NT2/D1 (cell line): ENCODE measurements at regions not wholly inside any gene's neighbourhood (a gene's known extent, or its start where the extent isn't known, plus 50 kb on each side); places are given as distances from the start of the nearest gene placed in this dataset.
A peak's percentile ranks its signal among the peaks of the same experiment; 100 is the strongest.

Source experiments
- DNase-seq: peaks from one replicate; pipeline ENCODE4 v3.0.0-alpha.2; 2011; ENCODE audit warnings: low read depth, low spot score
- H3K27me3 ChIP-seq: 2 replicates; pipeline ENCODE4 v1.6.0; 2011; ENCODE audit warnings: mild to moderate bottlenecking; ENCODE audit not compliant: insufficient read length, insufficient read depth
- H3K36me3 ChIP-seq: 2 replicates; pipeline ENCODE4 v1.6.1; 2011; ENCODE audit warnings: mild to moderate bottlenecking, low read length, mixed read lengths; ENCODE audit not compliant: insufficient read depth, insufficient read length
- H3K4me1 ChIP-seq: 2 replicates; pipeline ENCODE4 v1.5.1; 2011; ENCODE audit not compliant: insufficient read depth, insufficient read length
- H3K4me3 ChIP-seq: 2 replicates; pipeline ENCODE4 v1.5.1; 2011; ENCODE audit warnings: low read depth; ENCODE audit not compliant: insufficient read length
- H3K9ac ChIP-seq: 2 replicates; pipeline ENCODE4 v1.6.0; 2011; ENCODE audit warnings: low read depth; ENCODE audit not compliant: insufficient read length
- H3K9me3 ChIP-seq: 2 replicates; pipeline ENCODE4 v1.5.1; 2011; ENCODE audit warnings: mild to moderate bottlenecking, low read length; ENCODE audit not compliant: insufficient read depth
- SUZ12 ChIP-seq: IDR thresholded peaks from 2 replicates; pipeline ENCODE4 v1.6.1; 2011; ENCODE audit not compliant: insufficient read length, insufficient read depth; ENCODE audit errors: extremely low read depth
- YY1 ChIP-seq: IDR thresholded peaks from 2 replicates; pipeline ENCODE4 v1.6.1; 2011; ENCODE audit not compliant: insufficient read length, insufficient read depth
- ZNF274 ChIP-seq: IDR thresholded peaks from 2 replicates; pipeline ENCODE4 v1.6.1; 2011; ENCODE audit warnings: mild to moderate bottlenecking, low read depth, low read length

DNA sequence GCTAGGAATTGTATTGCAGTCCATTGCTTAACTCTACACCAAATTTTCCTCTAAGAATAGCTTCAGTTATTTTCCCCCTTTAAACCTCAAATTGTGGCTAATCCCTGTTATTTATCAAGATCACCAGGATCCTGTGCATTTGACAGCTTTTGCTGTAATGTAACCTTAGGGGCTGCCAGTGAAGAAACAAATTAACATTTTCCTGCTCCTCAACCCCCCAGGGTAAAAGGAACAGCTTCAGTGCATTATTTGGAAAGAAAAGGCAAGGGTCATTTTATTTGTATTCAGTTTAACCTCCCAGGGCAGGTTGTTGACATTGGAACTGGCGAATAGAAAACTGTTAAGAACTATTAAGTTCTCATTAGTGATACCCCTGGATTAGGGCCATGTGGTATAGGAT is 57.0 kb downstream of the PCDH20 start:
- TF ChIP-seq SUZ12 (no peak), ZNF274 (no peak), YY1 (no peak)
- Histone ChIP-seq H3K4me1 (no peaks in the 10 kb centered on the region), H3K27me3 (no peaks in the 10 kb centered on the region), H3K9ac (no peak overlapping the region), H3K36me3 (no peaks in the 10 kb centered on the region), H3K4me3 (no peak overlapping the region), H3K9me3 (no peaks in the 10 kb centered on the region)
- DNase-seq: no peak

DNA sequence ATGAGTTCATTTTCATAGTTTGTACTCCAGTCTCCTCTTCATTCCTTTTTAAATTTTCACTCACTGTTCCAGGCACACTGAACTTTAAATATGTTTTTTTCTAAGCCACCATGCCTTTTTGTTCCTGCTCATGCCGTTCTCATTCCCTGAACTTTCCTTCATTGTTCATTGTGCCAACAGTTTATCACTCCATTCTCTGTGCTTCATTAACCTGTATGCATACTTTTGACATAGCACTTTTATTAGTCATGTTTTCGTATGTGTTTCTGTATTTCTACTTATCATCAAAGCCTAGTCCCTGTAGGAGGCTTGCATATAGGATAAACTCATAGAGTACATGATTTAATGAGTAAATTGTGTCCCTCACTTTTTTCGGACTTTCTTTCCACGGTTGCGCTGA is 65.3 kb downstream of the PCDH20 start:
- no peak for TF ChIP-seq SUZ12
- TF ChIP-seq ZNF274: no peak
- TF ChIP-seq YY1: no peak
- H3K9me3 ChIP-seq: no peaks in the 10 kb centered on the region
- H3K36me3 ChIP-seq: no peaks in the 10 kb centered on the region
- no peaks in the 10 kb centered on the region for H3K27me3 ChIP-seq
- no peak overlapping the region for H3K9ac ChIP-seq
- no peaks in the 10 kb centered on the region for H3K4me1 ChIP-seq
- H3K4me3 ChIP-seq: no peak overlapping the region
- no peak for DNase-seq

DNA sequence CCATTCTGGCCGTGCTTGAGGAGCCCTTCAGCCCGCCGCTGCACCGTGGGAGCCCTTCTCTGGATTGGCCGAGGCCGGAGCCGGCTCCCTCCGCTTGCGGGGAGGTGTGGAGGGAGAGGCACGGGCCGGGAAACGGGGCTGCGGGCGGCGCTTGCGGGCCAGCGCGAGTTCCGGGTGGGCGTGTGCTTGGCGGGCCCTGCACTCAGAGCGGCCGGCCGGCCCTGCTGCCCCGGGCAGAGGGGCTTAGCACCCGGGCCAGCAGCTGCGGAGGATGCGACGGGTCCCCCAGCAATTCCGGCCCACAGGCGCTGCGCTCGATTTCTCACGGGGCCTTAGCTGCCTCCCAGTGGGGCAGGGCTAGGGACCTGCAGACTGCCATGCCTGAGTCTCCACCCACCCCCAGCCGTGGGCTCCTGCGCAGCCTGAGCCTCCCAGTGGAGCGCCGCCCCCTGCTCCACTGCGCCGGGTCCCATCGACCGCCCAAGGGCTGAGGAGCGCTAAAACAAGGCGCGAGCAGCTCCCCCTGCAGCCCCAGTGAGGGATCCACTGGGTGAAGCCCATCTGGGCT is 76.5 kb downstream of the PCDH20 start:
- no peak for TF ChIP-seq ZNF274
- no peak for TF ChIP-seq YY1
- no peak for TF ChIP-seq SUZ12
- Histone ChIP-seq H3K4me3 (no peak overlapping the region), H3K36me3 (no peaks in the 10 kb centered on the region), H3K4me1 (no peaks in the 10 kb centered on the region), H3K27me3 (no peaks in the 10 kb centered on the region), H3K9ac (no peak overlapping the region), H3K9me3 (no peaks in the 10 kb centered on the region)
- no peak for DNase-seq

DNA sequence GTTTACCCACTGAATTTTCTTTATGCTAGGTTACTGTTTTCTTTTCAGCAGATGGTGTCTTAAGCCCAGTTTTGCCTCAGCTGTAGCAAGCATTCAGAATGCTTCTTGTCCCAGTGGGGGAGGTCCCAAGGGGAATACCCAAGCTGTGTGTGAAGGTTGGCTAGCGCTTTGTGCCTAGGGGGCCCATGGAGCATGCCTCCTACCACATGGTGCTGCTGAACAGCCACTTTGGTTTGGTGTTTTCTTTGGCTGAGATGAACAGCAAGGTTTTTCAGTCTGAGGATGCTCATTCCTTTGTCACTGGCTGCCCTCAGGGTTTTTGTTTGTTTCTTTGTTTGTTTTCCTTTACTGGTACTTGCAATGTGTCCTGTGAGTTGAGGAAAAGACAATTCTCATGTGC is 99.0 kb downstream of the PCDH20 start:
- no peak for DNase-seq
- Histone ChIP-seq H3K9me3 (no peaks in the 10 kb centered on the region), H3K4me1 (no peaks in the 10 kb centered on the region), H3K9ac (no peak overlapping the region), H3K27me3 (no peaks in the 10 kb centered on the region), H3K36me3 (no peaks in the 10 kb centered on the region), H3K4me3 (no peak overlapping the region)
- no peak for TF ChIP-seq SUZ12
- no peak for TF ChIP-seq ZNF274
- no peak for TF ChIP-seq YY1

DNA sequence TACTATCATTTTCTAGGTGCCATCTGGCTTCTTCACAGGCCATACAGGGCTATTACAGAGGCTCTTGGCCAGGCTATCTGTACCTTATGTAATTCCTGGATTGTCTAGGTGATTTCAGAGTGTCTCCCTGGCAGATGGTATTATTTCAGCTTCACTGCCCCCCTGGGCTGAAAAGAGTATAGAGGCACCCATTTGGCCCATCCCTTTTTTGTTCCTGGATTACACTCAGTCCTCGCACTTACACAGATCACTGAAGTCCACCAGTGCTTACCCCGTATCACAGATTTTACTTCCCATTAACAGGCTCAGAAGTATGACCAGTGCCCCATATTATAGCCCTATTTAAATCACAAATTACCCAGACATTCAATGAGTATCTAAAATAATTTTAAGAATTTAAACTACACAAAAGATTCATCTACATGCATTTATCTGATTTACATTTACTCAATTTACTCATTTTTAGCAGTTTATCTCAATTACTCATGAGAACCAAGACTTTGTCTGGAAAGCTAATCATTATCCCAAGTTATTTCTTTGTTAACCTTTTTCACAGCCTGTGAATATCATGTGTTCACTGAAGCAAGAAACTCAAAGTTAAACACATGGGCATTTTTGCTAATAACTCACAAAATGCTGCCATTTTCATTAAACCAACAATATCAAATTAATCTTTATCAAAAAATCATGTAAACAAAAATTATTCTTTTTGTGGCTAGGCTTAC is 121.0 kb downstream of the PCDH20 start:
- no peaks in the 10 kb centered on the region for H3K4me1 ChIP-seq
- H3K36me3 ChIP-seq: no peaks in the 10 kb centered on the region
- H3K9ac ChIP-seq: no peak overlapping the region
- no peak overlapping the region for H3K4me3 ChIP-seq
- H3K9me3 ChIP-seq: no peaks in the 10 kb centered on the region
- TF ChIP-seq YY1 (no peak), SUZ12 (no peak), ZNF274 (no peak)
- no peaks in the 10 kb centered on the region for H3K27me3 ChIP-seq
- DNase-seq: no peak

DNA sequence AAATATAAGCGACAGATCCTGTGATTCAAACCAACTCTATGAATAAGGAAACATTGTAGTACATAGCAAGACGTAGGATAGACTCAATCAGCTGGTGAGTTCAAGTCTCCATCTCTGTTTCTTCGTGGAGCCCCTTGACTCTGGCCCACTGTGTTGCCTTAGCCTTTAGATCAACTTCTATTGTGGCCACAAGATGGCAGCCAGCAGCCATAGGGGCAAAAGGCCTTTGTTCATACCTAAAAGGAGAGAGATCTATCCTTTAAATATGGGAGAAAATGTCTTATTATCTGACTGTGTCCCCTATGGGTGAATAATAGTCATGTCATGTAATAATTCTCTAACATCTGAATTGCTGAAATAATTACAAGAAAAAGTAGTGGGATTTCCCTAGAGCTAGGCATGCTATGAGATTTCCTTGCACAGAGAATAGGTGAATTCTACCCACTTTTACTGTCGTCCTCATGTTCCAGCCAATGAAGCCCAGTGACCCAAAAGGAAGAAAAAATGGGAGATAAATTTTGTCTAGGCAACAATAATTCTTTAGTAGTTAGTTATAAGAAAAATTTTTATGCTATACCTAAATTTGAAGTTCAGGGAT is 129.4 kb downstream of the PCDH20 start:
- H3K9ac ChIP-seq: no peak overlapping the region
- DNase-seq: peak; percentile 6
- no peaks in the 10 kb centered on the region for H3K4me1 ChIP-seq
- no peaks in the 10 kb centered on the region for H3K27me3 ChIP-seq
- H3K9me3 ChIP-seq: no peaks in the 10 kb centered on the region
- no peaks in the 10 kb centered on the region for H3K36me3 ChIP-seq
- TF ChIP-seq SUZ12 (no peak), YY1 (no peak), ZNF274 (no peak)
- H3K4me3 ChIP-seq: no peak overlapping the region

DNA sequence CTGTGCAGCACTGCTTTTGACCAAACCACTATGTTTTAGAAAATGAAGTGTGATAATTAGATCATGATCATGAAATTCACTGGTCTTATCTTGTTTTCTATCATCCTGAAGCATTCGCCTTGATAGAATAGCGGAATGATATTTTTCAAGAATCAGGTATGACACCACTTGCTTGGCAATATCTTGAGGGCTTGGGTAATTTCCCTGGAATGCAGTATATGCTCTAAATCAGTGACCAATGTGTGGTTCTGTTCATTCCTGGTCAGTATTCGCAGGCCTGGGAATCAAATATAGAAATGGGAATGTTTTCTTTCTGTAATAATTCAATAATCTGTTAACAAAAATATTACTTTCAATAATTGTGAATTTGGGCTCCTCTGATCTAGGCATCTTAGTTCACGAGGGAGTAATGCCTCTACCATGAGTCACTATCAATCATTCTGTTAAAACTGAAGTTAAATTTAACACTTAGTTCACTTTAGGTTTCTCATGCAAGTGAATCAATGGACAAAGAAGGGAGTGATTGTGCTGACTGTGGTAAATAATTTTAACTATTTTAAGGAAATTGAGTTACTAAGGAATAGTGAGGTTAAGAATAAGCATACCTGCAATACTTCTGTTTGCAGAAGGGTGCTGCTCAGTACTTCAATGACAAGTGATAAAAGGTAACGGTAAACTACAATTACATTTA is 137.9 kb downstream of the PCDH20 start:
- no peak for TF ChIP-seq YY1
- TF ChIP-seq SUZ12: no peak
- TF ChIP-seq ZNF274: no peak

More for the DNA sequence above, 137.9 kb downstream of the PCDH20 start:
- no peaks in the 10 kb centered on the region for H3K27me3 ChIP-seq
- H3K36me3 ChIP-seq: no peaks in the 10 kb centered on the region
- H3K9ac ChIP-seq: no peak overlapping the region
- DNase-seq: no peak
- H3K9me3 ChIP-seq: no peaks in the 10 kb centered on the region
- H3K4me1 ChIP-seq: no peaks in the 10 kb centered on the region
- no peak overlapping the region for H3K4me3 ChIP-seq
